GM20000 (cell line): ENCODE measurements at regions not wholly inside any gene's neighbourhood (a gene's known extent, or its start where the extent isn't known, plus 50 kb on each side); places are given as distances from the start of the nearest gene placed in this dataset.

Source experiments
- DNase-seq: peaks from one replicate; pipeline ENCODE4 v3.0.0; 2012; ENCODE audit warnings: low spot score
- CTCF ChIP-seq: IDR thresholded peaks from 2 replicates; pipeline ENCODE4 v1.5.1; 2012; ENCODE audit warnings: mild to moderate bottlenecking, control low read depth; ENCODE audit errors: extremely low read depth, missing control alignments

- no peak for DNase-seq
- TF ChIP-seq CTCF: no peak
Observed at GRCh38 chr7:116331020-116331419, 120.7 kb downstream of the TES start.

- no peak for DNase-seq
- no peak for TF ChIP-seq CTCF
Observed at GRCh38 chr7:116332766-116333165, 122.4 kb downstream of the TES start.

- no peak for TF ChIP-seq CTCF
- no peak for DNase-seq
Observed at GRCh38 chr7:116334555-116334954, 124.2 kb downstream of the TES start.

GRCh38 chr7:116337018-116337417 lies 126.7 kb downstream of the TES start:
- TF ChIP-seq CTCF: no peak
- no peak for DNase-seq

GRCh38 chr7:116337800-116338199 lies 127.5 kb downstream of the TES start:
- no peak for DNase-seq

GRCh38 chr7:116339564-116339963 lies 129.2 kb downstream of the TES start:
- DNase-seq: no peak
- no peak for TF ChIP-seq CTCF

More at GRCh38 chr7:116337800-116338199, 127.5 kb downstream of the TES start:
- no peak for TF ChIP-seq CTCF

- DNase-seq: no peak
- TF ChIP-seq CTCF: no peak
Observed at GRCh38 chr7:116340201-116340847, 130.0 kb downstream of the TES start.
